HEK293 (cell line): ENCODE measurements at regions not wholly inside any gene's neighbourhood (a gene's known extent, or its start where the extent isn't known, plus 50 kb on each side); places are given as distances from the start of the nearest gene placed in this dataset.
"Not testable (repeated sequence)": the region's sequence is repeated elsewhere in the genome, so short reads cannot be mapped to it uniquely, and the experiment has no call there.

Experiments
- CTCF ChIA-PET: fragments of 350-600 bp; formaldehyde crosslinking; extraction: SDS; loops from one replicate; lab custom pipeline; 2021; ENCODE audit warnings: antibody characterized with exemption; lab: Yijun Ruan, JAX
- POLR2A ChIA-PET: fragments of 300-600 bp; formaldehyde crosslinking; extraction: SDS; loops from one replicate; lab custom pipeline; 2020; ENCODE audit warnings: antibody characterized with exemption, inconsistent platforms; lab: Yijun Ruan, JAX
- H3K27ac ChIP-seq: fragments of 200-500 bp; sonication (Bioruptor generic); 2 replicates; pipeline ENCODE4 v1.5.1; 2014; ENCODE audit warnings: low read depth, low read length, control low read depth, inconsistent platforms; ENCODE audit errors: extremely low read depth
- H3K36me3 ChIP-seq, 2 experiments: fragments of 200-500 bp in 1 of 2; sonication (Bioruptor generic) in 1 of 2; 1 replicate in 1 of 2; 2 replicates in 1 of 2; pipeline ENCODE4 v1.5.1; 2014 to 2017; ENCODE audit warnings: inconsistent platforms in 2 of 2, low read length in 2 of 2; ENCODE audit not compliant: control insufficient read depth in 2 of 2, insufficient read depth in 1 of 2
- H3K4me1 ChIP-seq: fragments of 200-500 bp; sonication (Bioruptor generic); 2 replicates; pipeline ENCODE4 v1.5.1; 2014; ENCODE audit warnings: mild to moderate bottlenecking, low read length, inconsistent platforms; ENCODE audit not compliant: control insufficient read depth, insufficient read depth
- H3K4me3 ChIP-seq: 2 replicates; pipeline ENCODE4 v1.5.1; 2011; ENCODE audit warnings: low read depth, mild to moderate bottlenecking, control low read depth, low read length, moderate library complexity
- H3K9me3 ChIP-seq: fragments of 200-500 bp; sonication (Bioruptor generic); 2 replicates; pipeline ENCODE4 v1.5.1; 2014; ENCODE audit warnings: low read depth, low read length, inconsistent platforms; ENCODE audit not compliant: control insufficient read depth, insufficient read depth
- HOXA7 ChIP-seq: sonication (generic); formaldehyde crosslinking; IDR thresholded peaks from 2 replicates; pipeline ENCODE4 v1.8.1; 2022; ENCODE audit warnings: missing genetic modification reagents, borderline replicate concordance
- OSR2 ChIP-seq: fragments of 450-650 bp; formaldehyde crosslinking; IDR thresholded peaks from 2 replicates; pipeline ENCODE4 v1.5.1; 2016; ENCODE audit warnings: missing biosample characterization, missing genetic modification characterization
- RBAK ChIP-seq: fragments of 450-650 bp; formaldehyde crosslinking; IDR thresholded peaks from 2 replicates; pipeline ENCODE4 v1.5.1; 2016; ENCODE audit warnings: missing biosample characterization, missing genetic modification characterization
- YY1 ChIP-seq: fragments of 450-650 bp; formaldehyde crosslinking; IDR thresholded peaks from 2 replicates; pipeline ENCODE4 v1.5.1; 2018; ENCODE audit warnings: missing biosample characterization, missing genetic modification characterization
- ZBTB8A ChIP-seq: fragments of 450-650 bp; formaldehyde crosslinking; IDR thresholded peaks from 2 replicates; pipeline ENCODE4 v1.5.1; 2016; ENCODE audit warnings: missing biosample characterization, missing genetic modification characterization
- ZNF132 ChIP-seq: fragments of 450-650 bp; formaldehyde crosslinking; IDR thresholded peaks from 2 replicates; pipeline ENCODE4 v1.5.1; 2017; ENCODE audit warnings: missing biosample characterization, missing genetic modification characterization, borderline replicate concordance
- ZNF223 ChIP-seq: fragments of 450-650 bp; formaldehyde crosslinking; IDR thresholded peaks from 2 replicates; pipeline ENCODE4 v1.5.1; 2016; ENCODE audit warnings: missing biosample characterization, missing genetic modification characterization
- ZNF266 ChIP-seq: fragments of 450-650 bp; formaldehyde crosslinking; IDR thresholded peaks from 2 replicates; pipeline ENCODE4 v1.5.1; 2016; ENCODE audit warnings: missing biosample characterization, missing genetic modification characterization, low read depth
- ZNF302 ChIP-seq: fragments of 450-650 bp; formaldehyde crosslinking; IDR thresholded peaks from 2 replicates; pipeline ENCODE4 v1.5.1; 2016; ENCODE audit warnings: missing biosample characterization, missing genetic modification characterization, low read depth
- ZNF324 ChIP-seq: fragments of 450-650 bp; formaldehyde crosslinking; IDR thresholded peaks from 2 replicates; pipeline ENCODE4 v1.5.1; 2016; ENCODE audit warnings: missing biosample characterization, missing genetic modification characterization
- ZNF350 ChIP-seq: fragments of 450-650 bp; formaldehyde crosslinking; IDR thresholded peaks from 2 replicates; pipeline ENCODE4 v1.5.0; 2017; ENCODE audit warnings: missing biosample characterization, mild to moderate bottlenecking, missing genetic modification characterization
- ZNF488 ChIP-seq: fragments of 450-650 bp; formaldehyde crosslinking; IDR thresholded peaks from 2 replicates; pipeline ENCODE4 v1.5.1; 2016; ENCODE audit warnings: missing biosample characterization, missing genetic modification characterization
- ZNF560 ChIP-seq: fragments of 450-650 bp; formaldehyde crosslinking; IDR thresholded peaks from 2 replicates; pipeline ENCODE4 v1.5.1; 2017; ENCODE audit warnings: missing biosample characterization, missing genetic modification characterization, borderline replicate concordance
- ZNF571 ChIP-seq: fragments of 450-650 bp; formaldehyde crosslinking; IDR thresholded peaks from 2 replicates; pipeline ENCODE4 v1.5.0; 2017; ENCODE audit warnings: missing biosample characterization, missing genetic modification characterization
- ZNF585B ChIP-seq: fragments of 450-650 bp; formaldehyde crosslinking; IDR thresholded peaks from 2 replicates; pipeline ENCODE4 v1.5.1; 2016; ENCODE audit warnings: missing biosample characterization, missing genetic modification characterization
- ZNF621 ChIP-seq: fragments of 450-650 bp; formaldehyde crosslinking; IDR thresholded peaks from 2 replicates; pipeline ENCODE4 v1.5.1; 2017; ENCODE audit warnings: missing biosample characterization, missing genetic modification characterization
- ZNF626 ChIP-seq: fragments of 450-650 bp; sonication (Bioruptor Pico); formaldehyde crosslinking; IDR thresholded peaks from 2 replicates; pipeline ENCODE4 v1.5.1; 2018; ENCODE audit warnings: missing biosample characterization, missing genetic modification characterization, inconsistent platforms
- ZNF664 ChIP-seq: fragments of 450-650 bp; formaldehyde crosslinking; IDR thresholded peaks from 2 replicates; pipeline ENCODE4 v1.5.1; 2016; ENCODE audit warnings: missing biosample characterization, missing genetic modification characterization
- ZNF701 ChIP-seq: fragments of 450-650 bp; formaldehyde crosslinking; IDR thresholded peaks from 2 replicates; pipeline ENCODE4 v1.5.1; 2016; ENCODE audit warnings: missing biosample characterization, missing genetic modification characterization
- ZNF76 ChIP-seq: fragments of 450-650 bp; formaldehyde crosslinking; IDR thresholded peaks from 2 replicates; pipeline ENCODE4; 2016; ENCODE audit warnings: low read depth, missing biosample characterization, missing genetic modification characterization, borderline replicate concordance
- ZNF792 ChIP-seq: fragments of 450-650 bp; formaldehyde crosslinking; IDR thresholded peaks from 2 replicates; pipeline ENCODE4 v1.5.1; 2016; ENCODE audit warnings: missing biosample characterization, missing genetic modification characterization
- ZNF837 ChIP-seq: fragments of 450-650 bp; formaldehyde crosslinking; IDR thresholded peaks from 2 replicates; pipeline ENCODE4 v1.5.1; 2016; ENCODE audit warnings: missing biosample characterization, missing genetic modification characterization
- TF ChIP-seq, protein P1 (sequence below): sonication (generic); formaldehyde crosslinking; IDR thresholded peaks from 2 replicates; pipeline ENCODE4 v1.8.1; 2022; ENCODE audit warnings: mild to moderate bottlenecking, moderate library complexity, missing genetic modification reagents
- TF ChIP-seq, protein P2 (sequence below): fragments of 450-650 bp; formaldehyde crosslinking; IDR thresholded peaks from 2 replicates; pipeline ENCODE4 v1.5.1; 2016; ENCODE audit warnings: missing biosample characterization, missing genetic modification characterization, borderline replicate concordance
- TF ChIP-seq, protein P3 (sequence below): fragments of 450-650 bp; formaldehyde crosslinking; IDR thresholded peaks from 2 replicates; pipeline ENCODE4 v1.5.1; 2016; ENCODE audit warnings: missing biosample characterization, missing genetic modification characterization

GRCh38 chr6:141932685-141933084 is 200.0 kb upstream of the GJE1 start:
- Histone ChIP-seq H3K9me3 (no peaks in the 10 kb centered on the region), H3K4me1 (no peaks in the 10 kb centered on the region), H3K27ac (no peak overlapping the region), H3K36me3 (no peaks in the 10 kb centered on the region), H3K4me3 (no peak overlapping the region)
- ChIA-PET POLR2A (no interaction called here), CTCF (interaction anchor here (0.6 to 1.0 kb wide), 2 partner anchors 57 to 126 kb away, joined by 3 to 6 read pairs; no protein-coding TSS in a partner anchor)
- TF ChIP-seq ZNF701 (tag by site-specific recombination) (no peak), ZBTB8A (no peak), RBAK (tag by site-specific recombination) (no peak), ZNF560 (no peak), ZNF837 (tag by site-specific recombination) (no peak), ZNF132 (tag by site-specific recombination) (no peak), ZNF664 (tag by site-specific recombination) (no peak), ZNF792 (no peak), ZNF324 (tag by site-specific recombination) (no peak), YY1 (tag by site-specific recombination) (no peak), ZNF585B (tag by site-specific recombination) (no peak), ZNF266 (tag by site-specific recombination) (no peak), OSR2 (tag by site-specific recombination) (no peak), ZNF302 (tag by site-specific recombination) (no peak), ZNF350 (no peak), ZNF626 (tag by site-specific recombination) (no peak)
- TF ChIP-seq, protein P1, sequence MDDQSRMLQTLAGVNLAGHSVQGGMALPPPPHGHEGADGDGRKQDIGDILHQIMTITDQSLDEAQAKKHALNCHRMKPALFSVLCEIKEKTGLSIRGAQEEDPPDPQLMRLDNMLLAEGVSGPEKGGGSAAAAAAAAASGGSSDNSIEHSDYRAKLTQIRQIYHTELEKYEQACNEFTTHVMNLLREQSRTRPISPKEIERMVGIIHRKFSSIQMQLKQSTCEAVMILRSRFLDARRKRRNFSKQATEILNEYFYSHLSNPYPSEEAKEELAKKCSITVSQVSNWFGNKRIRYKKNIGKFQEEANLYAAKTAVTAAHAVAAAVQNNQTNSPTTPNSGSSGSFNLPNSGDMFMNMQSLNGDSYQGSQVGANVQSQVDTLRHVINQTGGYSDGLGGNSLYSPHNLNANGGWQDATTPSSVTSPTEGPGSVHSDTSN: no peak
- TF ChIP-seq, protein P2, sequence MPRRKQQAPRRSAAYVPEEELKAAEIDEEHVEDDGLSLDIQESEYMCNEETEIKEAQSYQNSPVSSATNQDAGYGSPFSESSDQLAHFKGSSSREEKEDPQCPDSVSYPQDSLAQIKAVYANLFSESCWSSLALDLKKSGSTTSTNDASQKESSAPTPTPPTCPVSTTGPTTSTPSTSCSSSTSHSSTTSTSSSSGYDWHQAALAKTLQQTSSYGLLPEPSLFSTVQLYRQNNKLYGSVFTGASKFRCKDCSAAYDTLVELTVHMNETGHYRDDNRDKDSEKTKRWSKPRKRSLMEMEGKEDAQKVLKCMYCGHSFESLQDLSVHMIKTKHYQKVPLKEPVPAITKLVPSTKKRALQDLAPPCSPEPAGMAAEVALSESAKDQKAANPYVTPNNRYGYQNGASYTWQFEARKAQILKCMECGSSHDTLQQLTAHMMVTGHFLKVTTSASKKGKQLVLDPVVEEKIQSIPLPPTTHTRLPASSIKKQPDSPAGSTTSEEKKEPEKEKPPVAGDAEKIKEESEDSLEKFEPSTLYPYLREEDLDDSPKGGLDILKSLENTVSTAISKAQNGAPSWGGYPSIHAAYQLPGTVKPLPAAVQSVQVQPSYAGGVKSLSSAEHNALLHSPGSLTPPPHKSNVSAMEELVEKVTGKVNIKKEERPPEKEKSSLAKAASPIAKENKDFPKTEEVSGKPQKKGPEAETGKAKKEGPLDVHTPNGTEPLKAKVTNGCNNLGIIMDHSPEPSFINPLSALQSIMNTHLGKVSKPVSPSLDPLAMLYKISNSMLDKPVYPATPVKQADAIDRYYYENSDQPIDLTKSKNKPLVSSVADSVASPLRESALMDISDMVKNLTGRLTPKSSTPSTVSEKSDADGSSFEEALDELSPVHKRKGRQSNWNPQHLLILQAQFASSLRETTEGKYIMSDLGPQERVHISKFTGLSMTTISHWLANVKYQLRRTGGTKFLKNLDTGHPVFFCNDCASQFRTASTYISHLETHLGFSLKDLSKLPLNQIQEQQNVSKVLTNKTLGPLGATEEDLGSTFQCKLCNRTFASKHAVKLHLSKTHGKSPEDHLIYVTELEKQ (tag by site-specific recombination): no peak

DNA sequence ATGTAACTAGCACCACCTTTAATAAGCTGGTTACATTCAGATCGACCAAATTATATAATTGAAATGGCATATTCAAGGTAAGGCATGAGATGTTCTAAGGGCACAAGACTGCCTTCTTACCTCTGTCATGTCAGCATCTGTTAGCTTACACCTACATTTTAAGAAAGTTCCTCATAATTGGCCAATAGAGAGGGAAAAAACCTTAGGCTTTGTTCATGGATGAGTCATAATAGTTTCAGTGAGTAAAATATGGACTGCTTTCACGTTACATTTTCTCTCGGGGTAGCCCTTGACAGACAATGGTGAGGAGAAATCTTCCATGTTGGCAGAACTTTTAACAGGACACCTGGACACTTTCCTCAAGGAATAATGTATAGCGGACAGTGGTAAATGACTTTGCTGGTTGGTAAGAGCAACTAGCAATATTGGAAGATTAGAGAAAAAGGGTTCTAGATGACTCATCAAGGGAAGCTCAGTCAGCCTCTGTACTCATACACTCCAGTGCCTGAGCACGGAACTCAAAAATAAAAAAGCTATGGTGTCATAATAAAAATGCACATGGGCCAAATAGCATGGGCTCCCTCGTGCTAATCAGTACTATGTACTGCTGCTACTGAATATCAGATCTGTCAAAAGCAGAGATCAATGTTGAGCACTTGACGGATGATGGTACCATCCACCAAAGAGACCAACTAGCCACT is 206.4 kb upstream of the GJE1 start:
- H3K4me3 ChIP-seq, H3K36me3 ChIP-seq, H3K4me1 ChIP-seq, H3K27ac ChIP-seq, POLR2A ChIA-PET, H3K9me3 ChIP-seq: not testable (repeated sequence)
- CTCF ChIA-PET: interaction anchor here (0.7 kb wide), 1 partner anchor 140 kb away, joined by 3 read pairs; no protein-coding TSS in a partner anchor

DNA sequence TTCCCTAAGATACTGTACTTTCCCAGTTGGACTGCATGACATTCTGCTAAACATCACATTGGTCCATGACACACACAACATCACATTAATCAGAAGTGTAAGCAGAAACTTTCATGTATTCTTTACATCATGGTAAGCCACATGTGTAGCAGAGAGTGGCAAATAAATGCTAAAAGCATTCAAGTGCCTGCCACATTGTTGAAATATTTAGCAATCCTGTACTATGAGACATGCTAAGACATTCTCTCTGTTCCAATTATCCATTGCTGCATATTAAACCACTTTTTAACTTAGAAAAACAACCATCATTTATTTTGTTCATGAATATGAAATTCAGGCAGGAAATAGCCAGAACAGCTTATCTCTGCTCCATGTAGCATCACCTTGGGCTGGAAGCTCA is 207.7 kb upstream of the GJE1 start:
- POLR2A ChIA-PET: no interaction called here
- Histone ChIP-seq H3K36me3 (no peaks in the 10 kb centered on the region), H3K27ac (no peak overlapping the region), H3K9me3 (no peaks in the 10 kb centered on the region), H3K4me1 (no peaks in the 10 kb centered on the region), H3K4me3 (no peak overlapping the region)
- CTCF ChIA-PET: no interaction called here
- TF ChIP-seq ZNF488 (tag by site-specific recombination): no peak
- no peak for TF ChIP-seq ZNF223
- TF ChIP-seq HOXA7 (CRISPR knock-in tag): no peak
- TF ChIP-seq ZNF621 (tag by site-specific recombination): no peak
- TF ChIP-seq, protein P3, sequence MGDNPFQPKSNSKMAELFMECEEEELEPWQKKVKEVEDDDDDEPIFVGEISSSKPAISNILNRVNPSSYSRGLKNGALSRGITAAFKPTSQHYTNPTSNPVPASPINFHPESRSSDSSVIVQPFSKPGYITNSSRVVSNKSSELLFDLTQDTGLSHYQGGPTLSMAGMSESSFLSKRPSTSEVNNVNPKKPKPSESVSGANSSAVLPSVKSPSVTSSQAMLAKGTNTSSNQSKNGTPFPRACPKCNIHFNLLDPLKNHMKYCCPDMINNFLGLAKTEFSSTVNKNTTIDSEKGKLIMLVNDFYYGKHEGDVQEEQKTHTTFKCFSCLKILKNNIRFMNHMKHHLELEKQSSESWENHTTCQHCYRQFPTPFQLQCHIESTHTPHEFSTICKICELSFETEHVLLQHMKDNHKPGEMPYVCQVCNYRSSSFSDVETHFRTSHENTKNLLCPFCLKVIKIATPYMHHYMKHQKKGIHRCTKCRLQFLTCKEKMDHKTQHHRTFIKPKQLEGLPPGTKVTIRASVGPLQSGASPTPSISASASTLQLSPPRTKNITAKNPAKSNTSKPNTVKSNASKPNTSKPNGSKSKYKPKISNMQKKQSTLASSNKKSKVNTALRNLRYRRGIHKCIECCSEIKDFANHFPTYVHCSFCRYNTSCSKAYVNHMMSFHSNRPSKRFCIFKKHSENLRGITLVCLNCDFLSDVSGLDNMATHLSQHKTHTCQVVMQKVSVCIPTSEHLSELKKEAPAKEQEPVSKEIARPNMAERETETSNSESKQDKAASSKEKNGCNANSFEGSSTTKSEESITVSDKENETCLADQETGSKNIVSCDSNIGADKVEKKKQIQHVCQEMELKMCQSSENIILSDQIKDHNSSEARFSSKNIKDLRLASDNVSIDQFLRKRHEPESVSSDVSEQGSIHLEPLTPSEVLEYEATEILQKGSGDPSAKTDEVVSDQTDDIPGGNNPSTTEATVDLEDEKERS (tag by site-specific recombination): no peak
- no peak for TF ChIP-seq ZNF837 (tag by site-specific recombination)
- TF ChIP-seq ZNF571 (tag by site-specific recombination): no peak
- TF ChIP-seq ZNF76: no peak
